H9 (cell line): ENCODE measurements at regions not wholly inside any gene's neighbourhood (a gene's known extent, or its start where the extent isn't known, plus 50 kb on each side); places are given as distances from the start of the nearest gene placed in this dataset.

Source experiments
- DNase-seq: peaks from one replicate; pipeline ENCODE4 v3.0.0-alpha.2; 2017
- H2AFZ ChIP-seq: one replicate; pipeline ENCODE4 v1.6.1; 2013; ENCODE audit warnings: mild to moderate bottlenecking, low read length, control low read depth, moderate library complexity
- H2AK5ac ChIP-seq: 2 replicates; pipeline ENCODE4 v1.6.1; 2013; ENCODE audit warnings: low read length, control low read depth, mixed read lengths; ENCODE audit not compliant: insufficient read length
- H2BK120ac ChIP-seq: one replicate; pipeline ENCODE4 v1.6.1; 2013; ENCODE audit warnings: low read depth, mild to moderate bottlenecking, low read length, control low read depth, inconsistent platforms; ENCODE audit not compliant: poor library complexity, severe bottlenecking
- H2BK12ac ChIP-seq: 2 replicates; pipeline ENCODE4 v1.6.1; 2013; ENCODE audit warnings: low read length, control low read depth, mixed read lengths, low read depth; ENCODE audit not compliant: insufficient read length
- H2BK15ac ChIP-seq: 2 replicates; pipeline ENCODE4 v1.6.1; 2013; ENCODE audit warnings: low read depth, low read length, control low read depth
- H2BK20ac ChIP-seq: one replicate; pipeline ENCODE4 v1.6.1; 2013; ENCODE audit warnings: low read depth, mild to moderate bottlenecking, low read length, control low read depth, inconsistent platforms; ENCODE audit not compliant: poor library complexity, severe bottlenecking
- H2BK5ac ChIP-seq: 2 replicates; pipeline ENCODE4 v1.6.1; 2013; ENCODE audit warnings: low read length, control low read depth, mixed read lengths; ENCODE audit not compliant: insufficient read length
- H3K14ac ChIP-seq: 2 replicates; pipeline ENCODE4 v1.6.1; 2013; ENCODE audit warnings: low read length, control low read depth; ENCODE audit not compliant: insufficient read depth
- H3K18ac ChIP-seq: 2 replicates; pipeline ENCODE4 v1.6.1; 2013; ENCODE audit warnings: low read depth, mild to moderate bottlenecking, mixed read lengths, low read length, control low read depth; ENCODE audit not compliant: insufficient read length
- H3K23ac ChIP-seq: 2 replicates; pipeline ENCODE4 v1.6.1; 2013; ENCODE audit warnings: low read length, control low read depth, mixed read lengths, low read depth; ENCODE audit not compliant: insufficient read length
- H3K23me2 ChIP-seq: 2 replicates; pipeline ENCODE4 v1.6.1; 2013; ENCODE audit warnings: low read depth, mild to moderate bottlenecking, mixed read lengths, low read length, control low read depth; ENCODE audit not compliant: insufficient read length, poor library complexity, severe bottlenecking
- H3K27ac ChIP-seq: 2 replicates; pipeline ENCODE4 v1.5.1; 2013; ENCODE audit warnings: low read length, control low read depth, mixed read lengths, low read depth; ENCODE audit not compliant: insufficient read length
- H3K27me3 ChIP-seq: 2 replicates; pipeline ENCODE4 v1.6.1; 2013; ENCODE audit warnings: low read length, control low read depth, inconsistent platforms; ENCODE audit not compliant: insufficient read depth
- H3K4ac ChIP-seq: 2 replicates; pipeline ENCODE4 v1.6.1; 2013; ENCODE audit warnings: low read depth, mild to moderate bottlenecking, control low read depth, inconsistent platforms, low read length, moderate library complexity
- H3K4me1 ChIP-seq: 2 replicates; pipeline ENCODE4 v1.6.1; 2013; ENCODE audit warnings: low read length, control low read depth, inconsistent platforms; ENCODE audit not compliant: insufficient read depth
- H3K4me2 ChIP-seq: 2 replicates; pipeline ENCODE4 v1.6.1; 2013; ENCODE audit warnings: low read length, control low read depth, mixed read lengths; ENCODE audit not compliant: insufficient read length, insufficient read depth
- H3K56ac ChIP-seq: 2 replicates; pipeline ENCODE4 v1.6.1; 2013; ENCODE audit warnings: low read depth, mild to moderate bottlenecking, mixed read lengths, low read length, control low read depth; ENCODE audit not compliant: insufficient read length
- H3K79me1 ChIP-seq: 2 replicates; pipeline ENCODE4 v1.6.1; 2013; ENCODE audit warnings: low read depth, mild to moderate bottlenecking, moderate library complexity, low read length, control low read depth, inconsistent platforms; ENCODE audit not compliant: insufficient read depth, poor library complexity, severe bottlenecking
- H3K79me2 ChIP-seq: 2 replicates; pipeline ENCODE4 v1.6.1; 2013; ENCODE audit warnings: low read length, control low read depth, inconsistent platforms; ENCODE audit not compliant: insufficient read depth
- H3K9ac ChIP-seq: 2 replicates; pipeline ENCODE4 v1.6.1; 2013; ENCODE audit warnings: low read length, control low read depth, mixed read lengths; ENCODE audit not compliant: insufficient read length; ENCODE audit errors: extremely low read depth
- H3K9me3 ChIP-seq: one replicate; pipeline ENCODE4 v1.6.1; 2013; ENCODE audit warnings: low read depth, low read length, inconsistent platforms; ENCODE audit not compliant: control insufficient read depth
- H3T11ph ChIP-seq: one replicate; pipeline ENCODE4 v1.6.1; 2013; ENCODE audit warnings: mild to moderate bottlenecking, low read length, control low read depth, inconsistent platforms
- H4K20me1 ChIP-seq: one replicate; pipeline ENCODE4 v1.6.1; 2013; ENCODE audit not compliant: control insufficient read depth, insufficient read length, insufficient read depth
- H4K5ac ChIP-seq: 2 replicates; pipeline ENCODE4 v1.6.1; 2013; ENCODE audit warnings: low read depth, mild to moderate bottlenecking, mixed read lengths, low read length, control low read depth; ENCODE audit not compliant: insufficient read length
- H4K8ac ChIP-seq: replicated peaks from 2 replicates; pipeline ENCODE4 v1.6.1; 2013; ENCODE audit warnings: low read length, control low read depth, mixed read lengths, low read depth; ENCODE audit not compliant: insufficient read length
- H4K91ac ChIP-seq: 2 replicates; pipeline ENCODE4 v1.6.1; 2013; ENCODE audit warnings: low read depth, mild to moderate bottlenecking, moderate library complexity, mixed read lengths, low read length, control low read depth; ENCODE audit not compliant: insufficient read length
- H3K27ac Mint-ChIP-seq, 3 experiments: 2 replicates in 2 of 3; 3 replicates in 1 of 3; pipeline ENCODE4 v1.8.0; 2020 to 2021; ENCODE audit warnings: mixed read lengths in 3 of 3, mild to moderate bottlenecking in 1 of 3, moderate library complexity in 1 of 3
- H3K27me3 Mint-ChIP-seq: 2 replicates; pipeline ENCODE4 v1.8.0; 2021; ENCODE audit warnings: low read depth, mild to moderate bottlenecking, moderate library complexity, mixed read lengths
- H3K36me3 Mint-ChIP-seq, 3 experiments: 2 replicates in 2 of 3; 3 replicates in 1 of 3; pipeline ENCODE4 v1.8.0; 2020 to 2021; ENCODE audit warnings: low read depth in 3 of 3, mixed read lengths in 3 of 3; ENCODE audit not compliant: insufficient read depth in 1 of 3
- H3K4me1 Mint-ChIP-seq, 2 experiments: 2 replicates each; pipeline ENCODE4 v1.8.0; 2020; ENCODE audit warnings: mixed read lengths in 2 of 2
- H3K4me3 Mint-ChIP-seq, 2 experiments: 2 replicates in 1 of 2; 3 replicates in 1 of 2; pipeline ENCODE4 v1.8.0; 2020 to 2021; ENCODE audit warnings: mild to moderate bottlenecking in 2 of 2, mixed read lengths in 2 of 2, moderate library complexity in 1 of 2
- H3K9me3 Mint-ChIP-seq, 2 experiments: 2 replicates in 1 of 2; 3 replicates in 1 of 2; pipeline ENCODE4 v1.8.0; 2020; ENCODE audit warnings: mild to moderate bottlenecking in 2 of 2, mixed read lengths in 2 of 2, moderate library complexity in 1 of 2
- CTCF ChIP-seq: fragments of 200-600 bp; sonication (generic); conservative IDR thresholded peaks from 3 replicates; pipeline ENCODE4 v1.8.0; 2021; ENCODE audit warnings: antibody characterized with exemption, mild to moderate bottlenecking

- no peak for TF ChIP-seq CTCF
- no peak overlapping the region for H4K5ac ChIP-seq
- H3K4me1 ChIP-seq: no peaks in the 10 kb centered on the region
- H3K9ac ChIP-seq: no peak overlapping the region
- H3K9me3 Mint-ChIP-seq: no peaks in the 10 kb centered on the region
- no peak overlapping the region for H2BK15ac ChIP-seq
- H3K4me1 Mint-ChIP-seq: peaks cover 7 to 13% of the 10 kb centered on the region in 2 experiments
- H2BK20ac ChIP-seq: no peak overlapping the region
- H4K20me1 ChIP-seq: no peaks in the 10 kb centered on the region
- no peak overlapping the region for H3K56ac ChIP-seq
- H3K23ac ChIP-seq: no peak overlapping the region
- H3K27me3 ChIP-seq: no peaks in the 10 kb centered on the region
- H4K91ac ChIP-seq: no peak overlapping the region
- H3K4me2 ChIP-seq: no peak overlapping the region
- H2BK12ac ChIP-seq: no peak overlapping the region
- H3K4ac ChIP-seq: no peak overlapping the region
- H3K79me1 ChIP-seq: no peaks in the 10 kb centered on the region
- H2BK120ac ChIP-seq: no peak overlapping the region
- no peak overlapping the region for H3K14ac ChIP-seq
- H3T11ph ChIP-seq: no peak overlapping the region
- no peak for DNase-seq
- no peak overlapping the region for H3K27ac Mint-ChIP-seq
- H2BK5ac ChIP-seq: no peak overlapping the region
- H3K27ac ChIP-seq: no peak overlapping the region
- no peak overlapping the region for H3K18ac ChIP-seq
- H3K23me2 ChIP-seq: no peaks in the 10 kb centered on the region
- H3K79me2 ChIP-seq: no peaks in the 10 kb centered on the region
- no peaks in the 10 kb centered on the region for H3K9me3 ChIP-seq
- no peak overlapping the region for H4K8ac ChIP-seq
- H3K36me3 Mint-ChIP-seq: no peaks in the 10 kb centered on the region
- no peak overlapping the region for H3K4me3 Mint-ChIP-seq
- H3K27me3 Mint-ChIP-seq: no peaks in the 10 kb centered on the region
- no peak overlapping the region for H2AFZ ChIP-seq
- no peak overlapping the region for H2AK5ac ChIP-seq
These were observed 117.5 kb upstream of the PRPS1L1 start for GRCh38 chr7:18145160-18145559.
